ENCODE measurements at regions not wholly inside any gene's neighbourhood (a gene's known extent, or its start where the extent isn't known, plus 50 kb on each side); places are given as distances from the start of the nearest gene placed in this dataset.

DNA sequence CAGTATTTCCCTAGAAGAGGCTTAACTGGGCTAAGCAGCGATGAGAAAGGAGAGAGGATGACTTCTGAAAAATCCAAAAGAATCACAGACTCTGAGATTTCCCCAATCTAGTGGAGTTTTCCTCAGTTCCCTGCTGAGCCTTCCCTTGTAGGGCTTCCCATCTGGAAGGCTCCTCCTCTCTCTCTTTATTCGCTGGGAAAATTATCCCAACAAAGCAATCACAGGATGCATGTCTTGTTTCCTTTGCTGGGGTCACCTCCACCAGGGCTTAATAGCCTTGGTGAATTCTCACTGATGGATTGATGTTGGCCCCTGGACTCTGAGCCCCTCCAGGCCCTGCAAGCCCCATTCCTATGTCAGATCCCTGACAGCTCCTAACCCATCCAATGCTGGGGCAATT is 69.8 kb upstream of the MAFB start:
- ATAC-seq = no peak
- POLR2A ChIA-PET = no interaction called here
- WGBS (ENCODE audit: low lambda C conversion rate) = 12% methylated on average over 2 of the region's 2 CpGs
- Histone ChIP-seq H4K20me1 (ENCODE audit: insufficient read depth, low read length) (no peaks in the 10 kb centered on the region), H3K27ac (ENCODE audit: extremely low read length, insufficient read depth, low read length) (no peak overlapping the region), H3K9ac (ENCODE audit: insufficient read depth, low read depth, low read length) (no peak overlapping the region), H3K27me3 (ENCODE audit: control insufficient read depth in 1 of 2, insufficient read depth in 2 of 2, low read length in 2 of 2) (peaks cover 0 to 5% of the 10 kb centered on the region in 2 experiments; a peak in 1 of 5 replicates), H3K36me3 (replicated peaks in 1 of 2; ENCODE audit: control insufficient read depth in 1 of 2, insufficient read depth in 2 of 2, low read length in 2 of 2) (no peaks in the 10 kb centered on the region), H3K9me3 (ENCODE audit: low read length) (no peaks in the 10 kb centered on the region), H3K4me2 (ENCODE audit: low read depth, low read length) (no peak overlapping the region), H3K4me3 (replicated peaks in 1 of 3; ENCODE audit: insufficient read depth in 1 of 3, low read depth in 2 of 3, low read length in 3 of 3) (no peak overlapping the region), H3K79me2 (ENCODE audit: insufficient read depth, low read length) (no peaks in the 10 kb centered on the region), H3K4me1 (ENCODE audit: insufficient read depth, low read length) (no peaks in the 10 kb centered on the region), H2AFZ (ENCODE audit: low read length) (no peak overlapping the region)
- BruUV-seq (replicated peaks) = no TSS peak
- CTCF ChIA-PET (ENCODE audit: low intra/inter-chr PET ratio, low total read pairs) = no interaction called here
- intact Hi-C loops (cut with micrococcal nuclease; ENCODE audit: unreplicated experiment) = no loop called here
- TF ChIP-seq GPN1 (CRISPR knock-in tag; IDR thresholded peaks at IDR 0.05; ENCODE audit: borderline replicate concordance) (no peak), TBP (CRISPR knock-in tag; IDR thresholded peaks at IDR 0.05) (no peak), PRDM4 (CRISPR knock-in tag; IDR thresholded peaks at IDR 0.05; ENCODE audit: borderline replicate concordance) (no peak), RNF2 (conservative IDR thresholded peaks at IDR 0.05; ENCODE audit: low read depth) (no peak), RFXAP (CRISPR knock-in tag; IDR thresholded peaks at IDR 0.05; ENCODE audit: borderline replicate concordance) (no peak), ZNF432 (CRISPR knock-in tag; IDR thresholded peaks at IDR 0.05; ENCODE audit: borderline replicate concordance) (no peak), ZNF263 (CRISPR knock-in tag; IDR thresholded peaks at IDR 0.05) (no peak), MAFF (IDR thresholded peaks at IDR 0.05; ENCODE audit: low read depth, low read length) (no peak), ZNF224 (CRISPR knock-in tag; IDR thresholded peaks at IDR 0.05) (no peak), GABPA (IDR thresholded peaks at IDR 0.05; ENCODE audit: low read depth, low read length) (no peak), GABPA (CRISPR knock-in tag; IDR thresholded peaks at IDR 0.05; ENCODE audit: low read depth) (no peak)
- TF ChIP-seq, protein P1, sequence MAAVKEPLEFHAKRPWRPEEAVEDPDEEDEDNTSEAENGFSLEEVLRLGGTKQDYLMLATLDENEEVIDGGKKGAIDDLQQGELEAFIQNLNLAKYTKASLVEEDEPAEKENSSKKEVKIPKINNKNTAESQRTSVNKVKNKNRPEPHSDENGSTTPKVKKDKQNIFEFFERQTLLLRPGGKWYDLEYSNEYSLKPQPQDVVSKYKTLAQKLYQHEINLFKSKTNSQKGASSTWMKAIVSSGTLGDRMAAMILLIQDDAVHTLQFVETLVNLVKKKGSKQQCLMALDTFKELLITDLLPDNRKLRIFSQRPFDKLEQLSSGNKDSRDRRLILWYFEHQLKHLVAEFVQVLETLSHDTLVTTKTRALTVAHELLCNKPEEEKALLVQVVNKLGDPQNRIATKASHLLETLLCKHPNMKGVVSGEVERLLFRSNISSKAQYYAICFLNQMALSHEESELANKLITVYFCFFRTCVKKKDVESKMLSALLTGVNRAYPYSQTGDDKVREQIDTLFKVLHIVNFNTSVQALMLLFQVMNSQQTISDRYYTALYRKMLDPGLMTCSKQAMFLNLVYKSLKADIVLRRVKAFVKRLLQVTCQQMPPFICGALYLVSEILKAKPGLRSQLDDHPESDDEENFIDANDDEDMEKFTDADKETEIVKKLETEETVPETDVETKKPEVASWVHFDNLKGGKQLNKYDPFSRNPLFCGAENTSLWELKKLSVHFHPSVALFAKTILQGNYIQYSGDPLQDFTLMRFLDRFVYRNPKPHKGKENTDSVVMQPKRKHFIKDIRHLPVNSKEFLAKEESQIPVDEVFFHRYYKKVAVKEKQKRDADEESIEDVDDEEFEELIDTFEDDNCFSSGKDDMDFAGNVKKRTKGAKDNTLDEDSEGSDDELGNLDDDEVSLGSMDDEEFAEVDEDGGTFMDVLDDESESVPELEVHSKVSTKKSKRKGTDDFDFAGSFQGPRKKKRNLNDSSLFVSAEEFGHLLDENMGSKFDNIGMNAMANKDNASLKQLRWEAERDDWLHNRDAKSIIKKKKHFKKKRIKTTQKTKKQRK (IDR thresholded peaks at IDR 0.05; ENCODE audit: low read length) = no peak
- TF ChIP-seq, protein P2, sequence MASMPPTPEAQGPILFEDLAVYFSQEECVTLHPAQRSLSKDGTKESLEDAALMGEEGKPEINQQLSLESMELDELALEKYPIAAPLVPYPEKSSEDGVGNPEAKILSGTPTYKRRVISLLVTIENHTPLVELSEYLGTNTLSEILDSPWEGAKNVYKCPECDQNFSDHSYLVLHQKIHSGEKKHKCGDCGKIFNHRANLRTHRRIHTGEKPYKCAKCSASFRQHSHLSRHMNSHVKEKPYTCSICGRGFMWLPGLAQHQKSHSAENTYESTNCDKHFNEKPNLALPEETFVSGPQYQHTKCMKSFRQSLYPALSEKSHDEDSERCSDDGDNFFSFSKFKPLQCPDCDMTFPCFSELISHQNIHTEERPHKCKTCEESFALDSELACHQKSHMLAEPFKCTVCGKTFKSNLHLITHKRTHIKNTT (CRISPR knock-in tag; IDR thresholded peaks at IDR 0.05) = no peak
- DNase-seq (ENCODE audit: low spot score) = no peak
- in situ Hi-C loops (cut with HindIII; ENCODE audit: extremely low pct_ligation_motif_present, low pct_unique_long_range_greater_than_20kb) = no loop called here
- FAIRE-seq = no peak
